GM19452 (cell line): ENCODE measurements at regions not wholly inside any gene's neighbourhood (a gene's known extent, or its start where the extent isn't known, plus 50 kb on each side); places are given as distances from the start of the nearest gene placed in this dataset.
"Not testable (repeated sequence)": the region's sequence is repeated elsewhere in the genome, so short reads cannot be mapped to it uniquely, and the experiment has no call there.

Experiments
- ATAC-seq: cut with Tn5 transposase; IDR thresholded peaks from one replicate; pipeline ENCODE4 v1.9.1; 2021; ENCODE audit not compliant: unreplicated experiment

DNA sequence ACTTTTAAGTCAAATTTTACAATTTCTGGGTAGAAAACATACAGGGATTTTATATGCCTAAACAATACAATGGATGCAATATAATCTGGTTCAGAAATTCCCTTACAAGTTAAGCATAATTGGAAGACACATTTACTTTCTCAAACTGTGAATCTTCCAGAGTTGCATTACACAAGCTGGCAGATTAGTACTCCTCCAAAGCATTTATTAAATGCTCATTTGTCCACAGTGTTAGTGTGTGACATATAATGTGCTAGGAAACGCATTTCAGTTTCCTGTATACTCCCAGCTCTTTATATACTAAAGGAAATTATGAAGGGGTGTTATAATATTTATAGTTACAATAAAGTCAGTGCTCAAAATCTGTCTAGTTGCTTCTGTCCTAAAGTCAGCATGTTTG, 239.0 kb upstream of the FIGN start:
- ATAC-seq: no peak

DNA sequence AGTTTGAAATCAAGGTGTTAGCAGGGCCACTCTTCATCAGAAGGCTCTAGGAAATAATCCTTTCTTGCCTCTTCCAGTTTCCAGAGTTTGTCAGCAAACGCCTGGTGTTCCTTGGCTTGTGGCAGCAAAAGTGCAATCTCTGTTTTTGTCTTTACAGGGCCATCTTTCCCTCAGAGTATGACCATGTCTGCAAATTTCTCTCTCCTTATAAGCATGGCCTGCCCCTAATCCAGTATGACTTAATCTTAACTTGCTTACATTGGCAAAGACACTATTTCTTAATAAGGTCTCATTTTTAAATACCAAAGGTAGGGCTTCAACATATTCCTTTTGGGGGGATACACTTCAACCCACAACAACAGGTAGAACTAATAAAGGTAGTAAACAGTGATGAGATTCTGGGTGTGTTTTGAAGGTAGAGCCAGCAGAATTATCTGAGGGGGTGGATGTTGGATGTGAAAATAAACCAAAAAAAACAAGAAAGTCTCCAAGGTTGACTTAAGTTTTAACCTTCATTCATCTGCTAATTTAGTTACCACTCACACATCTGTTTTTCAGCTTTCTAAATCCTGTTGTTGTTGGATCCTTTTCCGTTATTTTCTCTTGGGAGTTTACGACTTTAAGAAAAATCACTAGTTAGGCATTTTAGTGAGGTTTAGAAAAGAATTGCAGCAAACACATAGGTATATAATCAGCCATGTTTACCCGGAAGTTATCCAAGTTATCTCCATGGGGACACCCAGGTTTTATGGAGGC, 234.4 kb upstream of the FIGN start:
- no peak for ATAC-seq

GRCh38 chr2:163964278-163964677, 228.5 kb upstream of the FIGN start:
- ATAC-seq: not testable (repeated sequence)

GRCh38 chr2:163953390-163953907, 217.6 kb upstream of the FIGN start:
- ATAC-seq: no peak

DNA sequence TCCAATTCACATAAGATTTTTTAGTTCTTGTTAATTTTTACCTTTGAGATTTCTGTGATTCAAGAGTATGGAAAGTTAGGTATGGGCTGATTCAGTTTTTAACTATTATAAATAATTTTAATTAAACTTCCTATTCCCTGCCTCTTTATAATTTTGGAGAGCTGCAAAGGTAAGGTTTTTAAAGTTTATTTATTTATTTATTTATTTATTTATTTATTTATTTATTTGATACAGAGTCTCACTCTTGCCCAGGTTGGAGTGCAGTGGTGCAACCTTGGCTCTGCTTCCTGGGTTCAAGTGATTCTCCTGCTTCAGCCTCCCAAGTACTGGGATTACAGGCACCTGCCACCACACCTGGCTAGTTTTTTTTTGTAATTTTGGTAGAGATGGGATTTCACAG, 215.5 kb upstream of the FIGN start:
- no peak for ATAC-seq

GRCh38 chr2:163949693-163950092, 213.9 kb upstream of the FIGN start:
- ATAC-seq: no peak

DNA sequence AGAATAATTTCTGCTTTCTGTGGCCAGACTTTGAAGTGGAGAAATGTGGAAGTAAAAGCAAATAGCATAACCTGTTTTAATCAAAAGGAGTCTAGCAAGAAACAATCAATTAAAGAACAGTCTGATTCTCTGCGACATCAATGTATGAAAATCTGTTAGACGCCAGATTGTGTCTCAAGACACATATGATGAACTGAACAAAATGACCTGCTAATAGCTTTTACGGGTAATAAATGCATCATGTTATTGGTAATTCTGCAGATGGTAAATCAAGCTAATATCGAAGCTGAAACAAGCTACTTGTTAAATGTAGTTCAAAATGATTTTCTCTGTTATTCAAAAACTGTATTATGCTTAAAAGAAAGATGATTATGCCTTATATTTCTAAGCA, 208.5 kb upstream of the FIGN start:
- no peak for ATAC-seq

- no peak for ATAC-seq
These were observed 207.9 kb upstream of the FIGN start for GRCh38 chr2:163943403-163944346.

DNA sequence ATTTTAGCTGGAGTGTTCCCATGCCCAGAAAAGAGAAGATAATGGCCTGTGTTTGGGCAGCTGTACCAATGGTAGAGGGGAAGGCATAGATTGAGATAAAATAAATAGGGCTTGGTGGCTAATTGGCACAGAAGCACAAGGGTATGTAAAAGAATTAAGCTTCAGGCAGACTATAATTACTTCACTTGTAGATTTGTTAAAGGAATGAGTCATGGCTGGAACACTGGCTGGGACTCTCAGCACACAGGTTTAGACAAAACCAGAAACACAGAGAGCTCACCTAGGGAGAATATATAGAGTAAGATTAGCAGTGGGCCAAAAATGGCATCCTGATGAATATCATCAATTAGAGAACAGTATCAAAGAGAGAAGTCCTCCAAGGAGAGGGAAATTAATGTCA, 198.3 kb upstream of the FIGN start:
- no peak for ATAC-seq

GRCh38 chr2:163919717-163920116, 183.9 kb upstream of the FIGN start:
- no peak for ATAC-seq

- ATAC-seq: not testable (repeated sequence)
These were observed 178.7 kb upstream of the FIGN start for GRCh38 chr2:163914486-163914885.

- not testable (repeated sequence) for ATAC-seq
These were observed 177.7 kb upstream of the FIGN start for GRCh38 chr2:163913532-163913944.

GRCh38 chr2:163909411-163910080, 173.7 kb upstream of the FIGN start:
- no peak for ATAC-seq

GRCh38 chr2:163906410-163906809, 170.6 kb upstream of the FIGN start:
- no peak for ATAC-seq

DNA sequence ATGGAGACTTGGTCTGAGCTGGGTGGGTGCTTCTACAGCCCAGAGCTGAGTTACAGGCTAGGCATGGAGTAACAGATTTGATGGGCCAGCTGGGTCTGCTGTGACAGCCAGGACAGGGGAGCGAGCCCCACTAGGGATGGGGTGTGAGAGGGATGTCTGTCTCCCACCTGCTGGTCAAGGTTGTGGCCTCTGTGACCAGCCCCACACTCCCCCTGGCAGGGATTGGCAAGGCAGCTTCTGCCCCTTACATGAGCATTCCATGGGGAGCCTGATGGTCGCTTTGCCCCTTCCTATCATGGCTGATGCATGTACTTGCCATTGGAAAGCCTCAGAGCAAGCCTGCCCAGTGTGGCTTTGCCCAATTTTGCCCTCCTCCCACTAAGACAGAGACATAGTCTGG, 162.0 kb upstream of the FIGN start:
- no peak for ATAC-seq

GRCh38 chr2:163893444-163893843, 157.6 kb upstream of the FIGN start:
- ATAC-seq: not testable (repeated sequence)

DNA sequence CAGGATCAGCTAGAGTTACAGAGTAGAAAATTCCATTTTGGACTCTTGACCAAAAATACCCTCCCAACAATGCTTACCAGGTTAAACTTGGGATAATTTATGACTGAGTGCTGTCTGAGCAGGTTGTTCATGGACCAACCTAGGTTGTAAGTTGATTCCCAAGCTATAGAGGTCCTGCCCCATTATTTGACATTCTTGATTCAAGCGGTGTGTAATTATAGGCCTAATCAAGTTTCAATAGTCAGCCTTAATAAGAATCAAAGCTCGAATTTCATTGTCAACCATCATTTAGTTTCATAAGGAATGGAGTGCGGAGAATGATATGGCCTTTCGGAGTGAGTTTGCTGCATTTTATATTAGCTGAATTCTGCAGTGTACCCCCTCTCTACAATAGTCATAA, 152.8 kb upstream of the FIGN start:
- ATAC-seq: no peak

DNA sequence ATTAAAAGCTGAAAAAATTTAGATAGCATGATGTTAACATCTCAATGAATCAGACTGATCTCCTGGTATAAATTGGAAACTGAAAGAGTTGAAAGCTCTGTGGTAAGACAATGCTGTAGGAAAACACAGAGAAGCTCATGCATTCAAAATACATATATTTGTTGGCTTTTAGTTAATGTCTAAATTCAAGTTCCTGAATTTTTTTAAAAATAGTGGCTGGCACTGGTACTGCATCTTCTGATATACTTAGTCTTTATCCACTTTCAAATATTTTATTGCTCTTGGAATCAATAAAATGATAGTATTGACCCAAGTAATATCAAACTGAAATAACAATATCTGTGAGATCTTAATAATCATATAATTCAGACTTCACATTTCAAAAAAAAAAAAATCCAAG, 151.4 kb upstream of the FIGN start:
- ATAC-seq: no peak

DNA sequence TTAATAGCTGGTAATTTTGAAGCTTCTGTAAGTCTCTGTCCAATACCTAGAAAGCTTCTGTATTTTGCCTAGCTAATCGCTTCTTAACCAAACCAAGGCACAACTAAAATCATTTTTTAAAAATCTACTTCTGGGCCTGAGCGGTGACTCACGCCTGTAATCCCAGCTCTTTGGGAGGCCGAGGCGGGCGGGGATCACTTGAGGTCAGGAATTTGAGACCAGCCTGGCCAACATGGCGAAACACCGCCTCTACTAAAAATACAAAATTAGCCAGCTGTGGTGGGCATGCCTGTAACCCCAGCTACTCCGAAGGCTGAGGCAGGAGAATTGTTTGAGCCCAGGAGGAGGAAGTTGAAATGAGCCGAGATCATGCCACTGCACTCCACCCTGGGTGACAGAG, 148.6 kb upstream of the FIGN start:
- no peak for ATAC-seq

DNA sequence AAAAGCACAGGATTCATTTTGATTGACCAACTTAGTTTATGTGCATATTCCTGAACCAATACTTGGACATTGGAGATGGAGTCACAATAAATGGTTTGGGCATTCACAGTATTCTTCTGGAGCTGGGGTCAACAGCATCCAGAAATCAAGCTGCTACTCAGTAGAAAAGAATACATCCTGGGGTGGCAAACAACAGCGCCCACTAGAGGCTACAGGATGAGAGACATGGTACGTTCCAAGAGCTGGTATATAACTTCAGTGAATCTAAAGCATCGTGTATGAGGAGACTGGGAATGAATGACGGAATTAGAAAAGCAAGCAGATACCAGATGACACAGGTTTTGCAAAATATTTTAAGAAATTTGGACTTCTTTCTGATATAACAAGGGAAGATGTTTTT, 142.9 kb upstream of the FIGN start:
- no peak for ATAC-seq

DNA sequence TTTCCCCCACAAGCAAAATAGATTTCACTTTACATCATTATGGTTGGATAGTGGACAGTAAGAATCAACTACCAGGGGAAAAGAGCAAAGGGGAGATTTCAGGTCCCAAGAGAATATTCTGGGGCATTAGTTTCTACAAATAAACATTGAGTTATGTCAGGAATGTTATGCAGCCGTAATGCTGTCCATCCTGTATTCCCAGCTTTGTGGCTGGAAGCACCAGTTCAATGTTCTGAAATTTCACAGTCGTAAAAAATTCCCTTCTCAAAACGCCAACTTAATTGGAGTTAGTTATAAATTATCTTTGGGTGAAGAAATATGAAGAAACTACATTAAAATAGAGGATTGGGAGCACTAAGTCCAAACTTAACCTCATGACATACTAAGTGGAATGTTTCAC, 141.5 kb upstream of the FIGN start:
- no peak for ATAC-seq
